Upper lobe of left lung (tissue), 4 donors: ENCODE measurements at regions not wholly inside any gene's neighbourhood (a gene's known extent, or its start where the extent isn't known, plus 50 kb on each side); places are given as distances from the start of the nearest gene placed in this dataset.
"Not testable (repeated sequence)": the region's sequence is repeated elsewhere in the genome, so short reads cannot be mapped to it uniquely, and the experiment has no call there.

Source experiments
- CTCF ChIP-seq, 6 experiments: fragments of 450-650 bp in 4 of 6; fragments of 200-600 bp in 2 of 6; sonication (generic) in 2 of 6; IDR thresholded peaks; one replicate each; pipeline ENCODE4 v1.5.1; 2016 to 2019; ENCODE audit warnings: antibody characterized with exemption in 6 of 6
- EP300 ChIP-seq, 4 donors: sonication (generic); formaldehyde crosslinking; IDR thresholded peaks; one replicate each; pipeline ENCODE4 v1.5.1; 2017; ENCODE audit warnings: antibody characterized with exemption in 4 of 4, control low read depth in 2 of 4
- POLR2A ChIP-seq, 4 donors: fragments of 450-650 bp; IDR thresholded peaks; one replicate each; pipeline ENCODE4 v1.5.1; 2016 to 2017; ENCODE audit warnings: antibody characterized with exemption in 4 of 4, mild to moderate bottlenecking in 2 of 4
- POLR2AphosphoS5 ChIP-seq, 2 donors: sonication (generic); formaldehyde crosslinking; IDR thresholded peaks; one replicate each; pipeline ENCODE4 v1.5.1; 2017; ENCODE audit warnings: antibody characterized with exemption in 2 of 2

GRCh38 chr16:16494114-16494513 lies 115.2 kb downstream of the NPIPA7 start:
- TF ChIP-seq CTCF, POLR2A, POLR2AphosphoS5, EP300 (IDR thresholded peaks at IDR 0.05): not testable (repeated sequence)
